ENCODE measurements at regions not wholly inside any gene's neighbourhood (a gene's known extent, or its start where the extent isn't known, plus 50 kb on each side); places are given as distances from the start of the nearest gene placed in this dataset.

- no peak for DNase-seq (ENCODE audit: low spot score, unreplicated experiment)
- Mint-ChIP-seq H3K36me3 (ENCODE audit: insufficient read depth) (no peaks in the 10 kb centered on the region), H3K9me3 (ENCODE audit: low read depth) (peaks cover 9% of the 10 kb centered on the region), H3K4me1 (ENCODE audit: low read depth) (no peaks in the 10 kb centered on the region), H3K4me3 (ENCODE audit: low read depth) (no peak overlapping the region), H3K27ac (no peak overlapping the region), H3K27me3 (no peaks in the 10 kb centered on the region)
- TF ChIP-seq CTCF (IDR thresholded peaks at IDR 0.05; ENCODE audit: unreplicated experiment) = no peak
These were observed 412.1 kb upstream of the CWC22 start for GRCh38 chr2:180419212-180419611.

GRCh38 chr2:180416627-180417026, 409.5 kb upstream of the CWC22 start:
- no peak overlapping the region for H3K27ac Mint-ChIP-seq
- DNase-seq (ENCODE audit: low spot score, unreplicated experiment) = no peak
- H3K27me3 Mint-ChIP-seq = no peaks in the 10 kb centered on the region
- H3K4me1 Mint-ChIP-seq (ENCODE audit: low read depth) = peaks cover 10% of the 10 kb centered on the region
- H3K36me3 Mint-ChIP-seq (ENCODE audit: insufficient read depth) = no peaks in the 10 kb centered on the region
- peaks cover 9% of the 10 kb centered on the region for H3K9me3 Mint-ChIP-seq (ENCODE audit: low read depth)
- TF ChIP-seq CTCF (IDR thresholded peaks at IDR 0.05; ENCODE audit: unreplicated experiment) = no peak
- no peak overlapping the region for H3K4me3 Mint-ChIP-seq (ENCODE audit: low read depth)

GRCh38 chr2:180413336-180413735, 406.2 kb upstream of the CWC22 start:
- Mint-ChIP-seq H3K36me3 (ENCODE audit: insufficient read depth) (no peaks in the 10 kb centered on the region), H3K27ac (no peak overlapping the region), H3K4me1 (ENCODE audit: low read depth) (peaks cover 15% of the 10 kb centered on the region), H3K4me3 (ENCODE audit: low read depth) (no peak overlapping the region), H3K27me3 (no peaks in the 10 kb centered on the region), H3K9me3 (ENCODE audit: low read depth) (no peaks in the 10 kb centered on the region)
- no peak for DNase-seq (ENCODE audit: low spot score, unreplicated experiment)
- TF ChIP-seq CTCF (IDR thresholded peaks at IDR 0.05; ENCODE audit: unreplicated experiment) = no peak

GRCh38 chr2:180412219-180412618, 405.1 kb upstream of the CWC22 start:
- peaks cover 15% of the 10 kb centered on the region for H3K4me1 Mint-ChIP-seq (ENCODE audit: low read depth)
- no peak overlapping the region for H3K4me3 Mint-ChIP-seq (ENCODE audit: low read depth)
- TF ChIP-seq CTCF (IDR thresholded peaks at IDR 0.05; ENCODE audit: unreplicated experiment) = no peak
- no peaks in the 10 kb centered on the region for H3K36me3 Mint-ChIP-seq (ENCODE audit: insufficient read depth)
- no peaks in the 10 kb centered on the region for H3K27me3 Mint-ChIP-seq
- no peak overlapping the region for H3K27ac Mint-ChIP-seq
- no peaks in the 10 kb centered on the region for H3K9me3 Mint-ChIP-seq (ENCODE audit: low read depth)
- no peak for DNase-seq (ENCODE audit: low spot score, unreplicated experiment)

GRCh38 chr2:180411661-180412060, 404.6 kb upstream of the CWC22 start:
- Mint-ChIP-seq H3K36me3 (ENCODE audit: insufficient read depth) (no peaks in the 10 kb centered on the region), H3K4me3 (ENCODE audit: low read depth) (no peak overlapping the region), H3K4me1 (ENCODE audit: low read depth) (peaks cover 15% of the 10 kb centered on the region), H3K27me3 (no peaks in the 10 kb centered on the region), H3K27ac (peak overlapping the region; percentile 31), H3K9me3 (ENCODE audit: low read depth) (no peaks in the 10 kb centered on the region)
- no peak for TF ChIP-seq CTCF (IDR thresholded peaks at IDR 0.05; ENCODE audit: unreplicated experiment)
- no peak for DNase-seq (ENCODE audit: low spot score, unreplicated experiment)

Measured in progenitor cell of endocrine pancreas (in vitro differentiated cells).